ENCODE measurements at regions not wholly inside any gene's neighbourhood (a gene's known extent, or its start where the extent isn't known, plus 50 kb on each side); places are given as distances from the start of the nearest gene placed in this dataset.
"Not testable (repeated sequence)": the region's sequence is repeated elsewhere in the genome, so short reads cannot be mapped to it uniquely, and the experiment has no call there.

DNA sequence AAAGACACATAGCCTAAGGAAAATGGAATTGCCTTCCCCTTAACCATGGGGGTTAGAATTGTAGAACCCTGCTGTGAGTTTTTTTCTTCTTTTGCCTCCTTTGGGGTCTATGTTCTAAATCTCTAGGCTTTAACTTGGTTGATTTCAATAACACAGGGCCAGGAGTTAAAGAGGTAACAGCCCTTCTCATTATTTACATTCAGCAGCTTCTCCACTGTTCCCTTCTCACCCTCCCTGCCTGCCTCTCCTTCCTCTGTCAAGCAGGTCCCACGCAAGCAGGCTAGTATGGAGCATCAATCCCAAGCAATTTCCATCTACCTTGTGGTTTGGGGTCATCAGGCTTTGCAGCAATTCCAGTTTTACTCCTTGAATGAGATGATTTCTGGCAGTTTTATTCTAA is 236.1 kb upstream of the G2E3 start:
- DNase-seq: no peak

DNA sequence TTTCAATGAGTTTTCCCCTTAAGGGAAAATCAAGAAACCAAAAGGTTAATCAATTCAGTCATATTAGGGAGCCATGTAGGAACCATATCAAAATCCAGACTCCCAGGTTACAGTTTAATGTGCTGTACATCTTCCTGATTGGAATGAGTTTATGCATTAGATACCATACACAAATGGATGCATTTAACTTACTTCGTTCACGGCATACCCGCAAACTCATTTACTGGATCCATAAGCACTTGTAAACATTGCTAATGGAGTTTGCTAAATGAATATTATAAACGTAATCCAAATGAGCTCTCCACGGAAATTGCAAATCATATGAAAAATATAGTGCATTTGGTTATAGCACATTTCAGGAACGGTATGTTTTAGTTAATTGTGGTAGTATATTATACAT is 228.9 kb upstream of the G2E3 start:
- no peak for DNase-seq

DNA sequence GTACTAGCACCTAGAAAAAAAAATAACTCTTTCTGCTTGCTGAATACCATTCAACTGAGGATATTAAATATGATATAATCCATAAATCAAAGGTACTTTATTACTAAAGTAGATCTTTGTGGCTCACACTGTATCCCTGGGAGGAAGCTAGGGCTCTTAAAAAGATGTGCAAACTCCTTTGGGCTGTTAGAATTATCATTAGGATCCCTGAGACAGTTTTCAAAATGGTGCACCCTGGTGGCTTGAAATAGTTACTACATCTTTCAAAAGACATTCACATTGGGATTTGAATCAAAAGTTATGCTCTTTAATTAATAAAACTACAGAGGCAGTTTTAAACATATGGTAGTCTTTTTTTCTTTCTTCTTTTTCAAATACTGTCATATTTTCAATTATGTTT is 228.5 kb upstream of the G2E3 start:
- no peak for DNase-seq

DNA sequence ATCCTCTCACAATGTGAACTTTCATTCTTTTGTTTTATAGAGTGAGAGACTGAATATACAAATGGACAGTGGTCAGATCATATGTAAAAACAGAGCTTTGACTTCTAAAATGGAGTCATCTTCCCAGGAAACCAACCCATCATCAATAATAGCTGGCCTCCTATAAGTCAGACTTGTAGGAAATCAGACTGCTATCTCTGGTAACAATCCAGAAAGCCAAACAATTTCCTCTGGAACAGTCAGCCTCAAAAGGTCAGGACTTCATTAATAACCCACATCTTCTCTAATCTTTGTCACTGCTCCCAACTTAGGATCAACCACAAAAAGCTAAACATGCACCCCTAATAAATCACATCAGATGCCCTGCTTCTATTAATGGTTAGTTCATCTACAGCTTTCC is 227.9 kb upstream of the G2E3 start:
- DNase-seq: no peak

DNA sequence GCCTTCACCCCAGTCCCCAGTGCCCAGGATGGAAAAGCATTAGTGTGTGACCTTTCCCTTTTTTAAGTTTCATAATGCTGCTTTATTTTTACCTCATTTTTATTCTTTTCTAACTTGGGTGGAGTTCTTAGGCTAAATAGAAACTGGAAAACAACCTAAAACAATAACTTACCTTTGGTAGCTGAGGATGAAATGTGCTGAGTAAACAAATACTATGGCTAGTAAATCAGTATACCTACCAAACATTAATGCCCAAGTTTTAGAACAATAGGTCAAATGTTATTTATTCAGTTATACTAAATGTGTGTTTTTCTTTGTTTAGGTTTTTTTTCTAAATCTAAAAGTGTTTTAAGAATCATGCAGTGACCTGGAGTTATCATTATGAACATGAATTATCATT is 226.6 kb upstream of the G2E3 start:
- DNase-seq: no peak

- DNase-seq: no peak
Measured at GRCh38 chr14:30333934-30334333, 225.0 kb upstream of the G2E3 start.

GRCh38 chr14:30337456-30337855 is 221.5 kb upstream of the G2E3 start:
- DNase-seq: no peak

DNA sequence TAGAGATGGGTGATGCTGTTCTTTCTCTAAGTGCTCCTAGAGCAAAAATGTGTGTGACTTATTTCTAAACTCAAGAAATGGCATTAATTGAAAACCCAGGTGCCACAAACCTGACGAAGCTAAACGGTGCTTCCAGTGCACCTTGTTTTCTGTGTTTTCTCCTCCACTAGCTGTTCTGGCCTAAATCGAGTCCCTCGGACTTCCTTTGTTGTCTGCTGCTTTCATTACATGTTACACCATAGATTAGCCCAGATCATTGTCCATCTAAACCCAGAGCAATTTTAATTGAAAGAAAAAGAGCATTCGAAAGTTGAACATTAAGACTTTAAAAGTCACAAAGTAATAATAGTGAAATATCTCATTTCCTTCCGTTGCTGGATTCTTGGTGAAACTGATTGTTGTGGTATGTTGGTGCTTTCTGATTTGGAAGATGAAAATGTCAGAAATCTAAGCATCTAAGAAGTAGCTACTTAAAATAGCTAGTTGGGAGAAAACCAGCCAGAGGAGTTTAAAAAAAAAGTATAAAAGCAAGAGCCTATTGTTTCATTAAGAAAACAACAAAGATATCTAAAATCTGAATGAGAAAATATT is 219.6 kb upstream of the G2E3 start:
- no peak for DNase-seq

DNA sequence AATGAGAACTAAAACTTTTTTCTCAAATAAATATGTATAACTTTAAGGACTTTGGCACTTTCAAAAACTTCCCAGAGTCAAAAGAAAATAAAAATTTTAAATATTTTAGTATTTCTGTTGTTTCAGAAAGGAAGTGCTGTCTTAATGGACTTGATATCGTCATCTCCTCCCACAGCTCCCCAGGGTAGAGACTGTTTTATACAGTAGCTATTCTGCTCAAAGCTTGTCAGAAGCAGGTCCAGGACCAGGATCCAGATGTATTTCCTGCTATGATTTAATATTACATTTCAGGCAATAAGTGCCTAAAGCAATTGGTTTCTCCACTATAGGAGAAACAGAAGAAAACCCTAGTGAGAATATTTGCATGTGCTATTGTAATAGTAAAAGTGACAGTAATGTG is 218.5 kb upstream of the G2E3 start:
- no peak for DNase-seq

DNA sequence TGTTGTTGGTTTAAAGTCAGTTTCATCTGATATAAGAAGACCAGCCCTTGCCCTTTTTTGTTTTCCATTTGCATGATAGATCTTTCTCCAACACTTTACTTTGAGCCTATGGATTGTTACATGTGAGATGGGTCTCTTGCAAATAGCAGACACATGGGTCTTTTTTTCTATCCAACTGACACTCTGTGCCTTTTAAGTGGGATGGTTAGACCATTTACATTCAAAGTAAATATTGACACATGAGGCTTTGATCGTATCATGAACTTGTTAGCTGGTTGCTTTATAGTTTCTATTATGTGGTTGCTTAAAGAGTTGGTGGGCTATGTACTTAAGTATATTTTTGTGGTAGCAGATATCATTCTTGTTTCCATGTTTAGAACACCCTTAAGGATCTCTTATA is 213.4 kb upstream of the G2E3 start:
- DNase-seq: no peak

DNA sequence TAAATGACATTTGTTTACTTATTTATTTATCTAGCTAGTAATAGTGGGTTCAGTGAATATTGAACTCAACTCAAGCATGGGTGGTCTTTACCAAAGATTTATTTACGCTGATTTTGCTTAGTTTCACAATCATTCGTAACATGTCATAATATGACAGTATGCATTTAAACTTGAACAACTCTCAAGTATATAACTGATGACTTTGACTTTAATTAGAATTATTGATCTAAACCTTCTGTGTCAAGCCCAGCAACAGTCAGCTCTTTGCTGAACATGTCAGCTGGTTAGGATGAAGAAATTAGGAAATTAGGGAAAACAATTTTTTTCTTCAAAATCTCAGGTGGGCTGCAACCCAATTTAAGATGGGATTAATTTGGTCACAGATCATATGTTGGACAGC is 210.5 kb upstream of the G2E3 start:
- DNase-seq: no peak

DNA sequence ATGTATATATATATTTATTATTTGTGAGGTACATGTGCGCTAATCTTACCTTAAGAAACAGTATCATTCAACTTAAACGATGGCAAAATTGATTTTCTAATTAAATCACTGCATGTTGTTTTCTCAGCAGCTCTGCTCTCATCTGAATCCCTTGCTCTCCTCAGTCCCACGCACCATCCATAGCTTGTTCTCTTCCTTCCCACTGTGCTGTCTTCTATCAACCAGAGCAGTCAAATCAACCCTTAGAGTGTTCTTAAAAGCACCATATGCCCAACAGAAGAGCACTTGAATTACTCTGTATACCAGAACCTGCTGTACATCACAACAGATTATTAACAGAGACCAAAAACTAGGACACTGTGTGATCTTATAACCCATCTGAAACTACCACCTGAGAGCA is 209.4 kb upstream of the G2E3 start:
- DNase-seq: no peak

GRCh38 chr14:30354439-30354838 is 204.5 kb upstream of the G2E3 start:
- no peak for DNase-seq

- no peak for DNase-seq
Measured at GRCh38 chr14:30355431-30355913, 203.5 kb upstream of the G2E3 start.

- no peak for DNase-seq
Measured at GRCh38 chr14:30356438-30357202, 202.3 kb upstream of the G2E3 start.

DNA sequence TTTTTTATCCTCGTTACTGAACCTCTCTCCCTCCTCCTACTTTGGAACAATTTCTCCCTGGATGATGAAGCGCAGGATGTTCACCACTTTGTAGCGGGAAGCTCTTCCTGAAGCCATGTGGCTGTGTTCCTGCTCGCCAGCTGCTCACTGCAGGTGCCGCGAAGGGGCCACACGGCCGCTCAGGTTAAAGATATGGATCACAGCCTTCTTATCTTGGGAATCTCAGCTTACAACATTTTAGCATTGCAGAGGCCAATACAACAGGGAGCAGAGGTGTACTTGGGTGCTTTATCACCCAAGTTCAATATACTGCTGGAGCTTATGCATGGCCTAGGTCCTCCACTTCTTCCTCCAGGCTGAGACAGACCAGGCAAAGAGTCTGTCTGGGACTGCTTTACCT is 201.2 kb upstream of the G2E3 start:
- no peak for DNase-seq

GRCh38 chr14:30362369-30363218 is 196.4 kb upstream of the G2E3 start:
- DNase-seq: no peak

GRCh38 chr14:30363219-30363880 is 195.6 kb upstream of the G2E3 start:
- not testable (repeated sequence) for DNase-seq

DNA sequence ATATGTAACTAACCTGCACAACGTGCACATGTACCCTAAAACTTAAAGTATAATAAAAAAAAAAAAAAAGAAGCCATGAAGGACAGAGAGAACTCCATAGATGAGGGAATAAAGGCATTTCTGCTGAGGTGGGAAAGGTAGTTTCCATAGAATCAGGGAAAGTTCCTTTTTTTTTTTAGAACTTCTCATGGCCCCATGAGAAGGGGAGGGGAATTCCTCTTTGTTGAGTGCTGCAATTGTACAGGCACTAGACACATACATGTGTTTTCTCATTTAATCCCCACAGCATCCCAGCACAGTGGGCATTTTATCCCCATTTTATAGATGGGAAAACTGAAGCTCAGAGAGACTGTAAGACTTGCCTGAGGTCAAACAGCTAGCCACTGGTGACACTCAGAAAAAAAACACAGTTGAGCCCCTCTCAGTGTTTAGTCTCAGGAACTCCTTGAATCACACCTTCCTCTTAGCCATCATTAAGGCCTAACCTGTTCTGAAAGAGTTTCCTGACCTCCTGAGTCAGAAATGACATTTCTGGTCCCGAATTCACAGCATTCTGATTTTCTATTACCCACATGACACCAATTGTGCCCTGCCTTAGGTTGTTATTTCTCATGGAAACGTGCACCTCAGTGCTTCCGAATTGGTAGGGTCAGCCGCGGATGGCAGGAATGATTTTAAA is 189.3 kb upstream of the G2E3 start:
- DNase-seq: no peak

DNA sequence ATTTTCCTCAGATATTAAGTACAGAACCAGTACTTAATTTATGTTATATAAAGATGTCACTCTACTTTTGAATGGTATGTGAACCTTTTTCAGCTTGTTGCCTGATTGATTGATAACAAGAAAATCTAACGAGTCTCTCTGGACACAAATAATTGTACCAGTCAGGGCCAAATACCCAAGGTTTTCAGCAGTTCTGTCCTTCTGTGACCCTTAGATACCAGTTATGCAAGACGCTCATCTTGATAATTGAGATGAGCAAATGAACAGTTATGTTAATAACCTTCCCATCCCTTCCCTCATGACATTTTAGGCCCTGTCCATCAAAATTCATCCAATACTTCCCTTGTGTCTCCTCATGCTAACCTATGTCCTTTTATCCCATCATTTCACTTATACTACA is 185.9 kb upstream of the G2E3 start:
- DNase-seq: no peak

DNA sequence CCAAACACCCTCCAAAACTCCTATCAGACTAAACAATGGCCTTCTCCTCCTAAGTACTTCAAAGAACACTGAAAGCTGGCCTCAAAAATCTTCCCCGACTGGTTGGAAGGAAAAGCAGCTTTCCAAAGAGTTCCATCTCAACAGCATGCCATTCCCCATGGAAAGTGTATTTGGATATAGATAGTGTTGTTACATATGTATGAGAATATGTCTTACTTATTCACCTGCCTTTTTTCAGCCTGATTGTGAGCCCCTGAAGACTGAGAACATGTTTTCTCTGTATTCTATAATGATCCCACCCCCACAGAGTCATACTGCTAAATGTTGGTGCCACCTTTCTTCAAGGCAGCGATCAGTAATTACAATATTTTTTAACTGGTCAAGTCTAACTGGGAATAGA is 185.4 kb upstream of the G2E3 start:
- no peak for DNase-seq

- DNase-seq: peak; percentile 57
Measured at GRCh38 chr14:30375296-30375892, 183.6 kb upstream of the G2E3 start.

Data from NCI-H1694 treated with DMSO at 0.1 percent for 48 hours (cell line).